ENCODE measurements at regions not wholly inside any gene's neighbourhood (a gene's known extent, or its start where the extent isn't known, plus 50 kb on each side); places are given as distances from the start of the nearest gene placed in this dataset.
"Not testable (repeated sequence)": the region's sequence is repeated elsewhere in the genome, so short reads cannot be mapped to it uniquely, and the experiment has no call there.

DNA sequence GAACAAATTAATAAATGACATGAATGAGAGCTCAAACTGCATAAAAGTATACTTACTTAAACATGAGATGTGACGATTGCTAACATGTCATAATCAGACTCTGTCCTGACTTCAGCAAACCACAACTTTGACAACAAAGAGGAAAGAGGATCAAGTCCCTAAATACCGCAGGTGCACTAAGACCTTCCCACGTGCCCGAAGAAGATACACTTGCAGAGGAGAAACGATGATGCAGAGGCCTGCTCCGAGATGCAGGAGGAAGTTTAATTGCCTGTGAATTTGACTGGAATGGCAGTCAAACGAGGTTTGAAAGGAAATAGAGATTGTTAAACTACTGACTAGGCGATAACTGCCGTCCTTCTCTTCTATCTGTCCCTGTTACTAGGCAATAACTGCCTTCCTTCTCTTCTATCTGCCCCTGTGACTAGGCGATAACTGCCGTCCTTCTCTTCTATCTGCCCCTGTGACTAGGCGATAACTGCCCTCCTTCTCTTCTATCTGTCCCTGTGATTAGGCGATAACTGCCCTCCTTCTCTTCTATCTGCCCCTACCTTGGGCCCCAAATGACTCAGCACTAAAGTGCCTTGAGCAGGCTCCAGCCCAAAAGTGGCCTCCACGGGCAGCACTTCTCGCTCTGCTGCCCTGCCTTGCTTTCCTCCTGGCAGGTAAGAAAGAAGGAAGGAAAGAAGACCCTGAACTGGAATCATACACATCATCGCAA lies 2226.0 kb upstream of the DEFB115 start:
- H3K27ac ChIP-seq = not testable (repeated sequence)

DNA sequence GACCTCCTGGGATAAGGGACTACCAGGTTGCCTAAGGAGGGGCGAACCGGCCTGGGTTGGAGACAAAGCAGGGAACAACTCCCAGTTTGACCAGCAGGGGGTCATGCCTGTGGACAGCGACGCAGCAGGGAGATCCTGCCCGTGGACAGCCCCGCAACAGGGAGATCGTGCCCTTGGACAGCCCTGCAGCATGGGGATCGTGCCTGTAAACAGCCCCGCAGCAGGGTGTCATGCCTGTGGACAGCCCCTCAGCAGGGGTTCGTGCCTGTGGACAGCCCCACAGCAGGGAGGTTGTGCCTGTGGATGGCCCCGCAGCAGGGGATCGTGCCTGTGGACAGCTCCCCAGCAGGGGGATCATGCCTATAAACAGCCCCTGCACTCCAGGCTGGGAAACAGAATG lies 2213.2 kb upstream of the DEFB115 start:
- H3K27ac ChIP-seq = not testable (repeated sequence)

DNA sequence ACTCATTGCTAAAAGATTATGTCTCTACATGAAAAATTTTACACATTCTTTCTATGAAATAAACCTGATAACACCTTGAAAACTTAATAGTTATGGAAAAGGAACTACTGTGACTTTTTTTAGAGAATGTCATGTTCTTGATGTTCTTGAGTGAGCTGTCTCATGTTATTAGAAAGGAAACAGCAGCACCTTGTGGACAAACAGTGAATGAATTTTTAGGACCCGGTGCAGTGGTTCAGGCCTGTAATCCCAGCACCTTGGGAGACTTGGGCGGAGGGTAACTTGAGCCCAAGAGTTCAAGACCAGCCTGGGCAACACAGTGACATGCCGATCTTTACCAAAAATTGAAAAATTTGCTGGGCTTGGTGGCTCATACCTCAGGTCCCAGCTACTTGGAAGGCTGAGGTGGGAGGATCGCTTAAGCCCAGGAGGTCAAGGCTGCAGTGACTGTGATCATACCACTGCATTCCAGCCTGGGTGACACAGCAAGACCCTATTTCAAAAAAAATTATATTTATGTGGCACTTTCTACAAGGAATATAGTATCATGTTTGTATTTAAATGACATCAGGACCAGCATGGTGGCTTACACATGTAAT lies 2207.4 kb upstream of the DEFB115 start:
- TF ChIP-seq, protein P1, sequence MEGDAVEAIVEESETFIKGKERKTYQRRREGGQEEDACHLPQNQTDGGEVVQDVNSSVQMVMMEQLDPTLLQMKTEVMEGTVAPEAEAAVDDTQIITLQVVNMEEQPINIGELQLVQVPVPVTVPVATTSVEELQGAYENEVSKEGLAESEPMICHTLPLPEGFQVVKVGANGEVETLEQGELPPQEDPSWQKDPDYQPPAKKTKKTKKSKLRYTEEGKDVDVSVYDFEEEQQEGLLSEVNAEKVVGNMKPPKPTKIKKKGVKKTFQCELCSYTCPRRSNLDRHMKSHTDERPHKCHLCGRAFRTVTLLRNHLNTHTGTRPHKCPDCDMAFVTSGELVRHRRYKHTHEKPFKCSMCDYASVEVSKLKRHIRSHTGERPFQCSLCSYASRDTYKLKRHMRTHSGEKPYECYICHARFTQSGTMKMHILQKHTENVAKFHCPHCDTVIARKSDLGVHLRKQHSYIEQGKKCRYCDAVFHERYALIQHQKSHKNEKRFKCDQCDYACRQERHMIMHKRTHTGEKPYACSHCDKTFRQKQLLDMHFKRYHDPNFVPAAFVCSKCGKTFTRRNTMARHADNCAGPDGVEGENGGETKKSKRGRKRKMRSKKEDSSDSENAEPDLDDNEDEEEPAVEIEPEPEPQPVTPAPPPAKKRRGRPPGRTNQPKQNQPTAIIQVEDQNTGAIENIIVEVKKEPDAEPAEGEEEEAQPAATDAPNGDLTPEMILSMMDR (conservative IDR thresholded peaks at IDR 0.05) = peak; percentile 65
- H3K27ac ChIP-seq = not testable (repeated sequence)

More for the DNA sequence above, 2213.2 kb upstream of the DEFB115 start:
- TF ChIP-seq, protein P1 (conservative IDR thresholded peaks at IDR 0.05) = peak; percentile 71

DNA sequence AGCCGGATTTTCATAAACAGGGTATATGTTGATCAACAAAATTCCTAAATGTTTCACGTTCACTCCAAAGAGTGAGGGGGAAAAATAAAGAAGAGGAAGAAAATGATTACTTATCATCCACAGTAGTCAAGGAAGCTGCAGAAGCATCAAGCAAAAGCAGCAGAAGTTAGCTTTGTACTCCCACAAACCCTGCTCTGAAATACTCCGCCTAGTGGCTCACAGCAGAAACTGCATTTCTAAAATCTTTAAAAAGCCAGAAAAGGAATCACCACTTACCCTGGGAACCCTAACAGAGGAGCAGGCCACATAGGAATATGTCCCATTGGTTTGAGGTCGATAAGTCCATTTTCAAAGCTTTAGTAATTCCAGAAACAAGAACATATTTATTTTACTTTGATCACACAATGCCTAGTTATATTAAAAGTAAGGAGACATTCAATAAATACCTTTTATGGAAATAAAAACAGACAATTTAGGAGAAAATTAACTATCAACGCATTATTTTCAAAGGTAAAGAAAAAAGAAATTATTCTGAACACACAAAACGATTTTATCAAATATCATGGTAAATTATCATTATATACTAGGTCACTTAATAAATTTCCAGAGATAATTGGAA lies 2199.5 kb upstream of the DEFB115 start:
- not testable (repeated sequence) for H3K27ac ChIP-seq
- TF ChIP-seq, protein P1 (conservative IDR thresholded peaks at IDR 0.05) = peak; percentile 86

GRCh38 chr20:29062451-29062850 lies 2195.0 kb upstream of the DEFB115 start:
- H3K27ac ChIP-seq = not testable (repeated sequence)

- H3K27ac ChIP-seq = not testable (repeated sequence)
Measured at GRCh38 chr20:29066341-29066740, 2191.1 kb upstream of the DEFB115 start.

- H3K27ac ChIP-seq = not testable (repeated sequence)
Measured at GRCh38 chr20:29073640-29074039, 2183.8 kb upstream of the DEFB115 start.

GRCh38 chr20:29079769-29080690 lies 2177.4 kb upstream of the DEFB115 start:
- no peak overlapping the region for H3K27ac ChIP-seq

DNA sequence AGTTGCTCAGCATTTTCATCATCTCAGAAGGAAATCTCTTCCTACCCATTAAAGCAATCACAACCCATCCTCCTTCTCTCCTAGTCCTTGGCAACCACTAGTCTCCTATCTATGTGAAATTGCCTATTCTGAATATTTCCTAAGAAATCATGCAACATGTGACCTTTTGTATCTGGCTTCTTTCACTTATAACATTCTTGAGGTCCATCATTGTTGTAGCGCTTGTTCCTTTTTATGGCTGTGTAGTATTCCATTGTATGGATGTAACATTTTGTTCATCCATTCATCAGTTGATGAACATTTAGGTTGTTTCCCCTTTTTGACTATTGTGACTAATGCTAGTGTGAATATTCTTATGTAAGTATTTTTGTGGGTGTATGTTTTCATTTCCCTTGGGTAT lies 2175.8 kb upstream of the DEFB115 start:
- H3K27ac ChIP-seq = not testable (repeated sequence)

More at GRCh38 chr20:29079769-29080690, 2177.4 kb upstream of the DEFB115 start:
- TF ChIP-seq, protein P1 (conservative IDR thresholded peaks at IDR 0.05) = no peak

DNA sequence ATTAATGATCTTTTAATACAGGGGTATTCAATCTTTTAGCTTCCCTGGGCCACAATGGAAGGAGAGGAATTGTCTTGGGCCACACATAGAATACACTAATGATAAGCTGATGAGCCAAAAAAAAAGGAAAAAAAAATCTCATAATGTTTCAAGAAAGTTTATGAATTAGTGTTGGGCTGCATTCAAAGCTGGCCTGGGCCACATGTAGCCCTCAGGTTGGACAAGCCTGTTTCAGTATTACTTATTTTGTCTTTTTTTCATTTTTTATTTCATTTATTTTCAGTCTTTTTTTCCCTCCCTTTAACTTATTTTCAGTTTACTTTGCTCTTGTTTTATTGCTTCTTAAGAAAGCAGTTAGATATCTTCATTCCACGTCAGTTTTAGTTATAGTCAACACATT lies 2171.8 kb upstream of the DEFB115 start:
- TF ChIP-seq, protein P1 (conservative IDR thresholded peaks at IDR 0.05) = no peak
- no peak overlapping the region for H3K27ac ChIP-seq

DNA sequence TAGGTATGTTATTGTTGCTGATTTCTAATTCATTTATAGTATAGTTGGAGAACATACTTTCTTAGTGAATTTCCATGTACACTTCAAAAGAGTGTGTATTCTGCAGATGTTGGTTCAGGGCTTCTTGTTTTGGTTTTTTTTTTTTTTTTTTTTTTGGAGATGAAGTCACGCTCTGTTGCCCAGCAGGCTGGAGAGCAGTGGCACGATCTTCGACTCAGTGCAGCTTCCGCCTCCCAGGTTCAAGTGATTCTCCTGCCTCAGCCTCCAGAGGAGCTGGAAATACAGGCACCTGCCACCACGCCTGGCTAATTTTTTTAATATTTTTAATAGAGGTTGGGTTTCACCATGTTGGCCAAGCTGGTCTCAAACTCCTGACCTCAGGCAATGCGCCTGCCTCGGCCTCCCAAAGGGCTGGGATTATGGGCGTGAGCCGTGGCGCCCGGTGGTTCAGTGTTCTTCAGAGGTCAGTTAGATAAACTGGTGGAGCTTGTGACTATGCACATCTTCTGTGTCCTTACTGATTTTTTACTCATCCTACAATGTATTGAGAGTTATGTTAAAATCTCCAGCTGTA lies 2171.2 kb upstream of the DEFB115 start:
- not testable (repeated sequence) for H3K27ac ChIP-seq

Data from VCaP (cell line).